ENCODE measurements at regions not wholly inside any gene's neighbourhood (a gene's known extent, or its start where the extent isn't known, plus 50 kb on each side); places are given as distances from the start of the nearest gene placed in this dataset.

DNA sequence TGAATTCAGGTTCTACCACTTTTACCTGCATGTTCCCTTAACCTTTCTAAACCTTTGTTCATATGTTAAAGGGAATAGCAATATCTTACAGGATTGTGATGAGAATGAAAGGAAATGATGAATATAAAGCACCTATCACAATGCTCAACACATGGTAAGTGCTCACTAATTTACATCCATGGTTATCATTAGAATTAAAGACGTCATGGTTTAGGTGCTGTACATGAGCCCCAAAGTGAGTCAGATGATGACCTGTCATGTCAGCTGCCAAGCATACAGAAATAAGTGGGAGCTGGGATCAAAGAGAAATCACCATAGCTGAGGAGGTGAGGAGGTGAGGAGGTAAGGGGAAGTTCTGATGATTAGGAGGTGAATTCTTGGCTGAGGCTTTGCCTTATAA is 135.9 kb upstream of the ATP2B1 start:
- TF ChIP-seq, protein P1, sequence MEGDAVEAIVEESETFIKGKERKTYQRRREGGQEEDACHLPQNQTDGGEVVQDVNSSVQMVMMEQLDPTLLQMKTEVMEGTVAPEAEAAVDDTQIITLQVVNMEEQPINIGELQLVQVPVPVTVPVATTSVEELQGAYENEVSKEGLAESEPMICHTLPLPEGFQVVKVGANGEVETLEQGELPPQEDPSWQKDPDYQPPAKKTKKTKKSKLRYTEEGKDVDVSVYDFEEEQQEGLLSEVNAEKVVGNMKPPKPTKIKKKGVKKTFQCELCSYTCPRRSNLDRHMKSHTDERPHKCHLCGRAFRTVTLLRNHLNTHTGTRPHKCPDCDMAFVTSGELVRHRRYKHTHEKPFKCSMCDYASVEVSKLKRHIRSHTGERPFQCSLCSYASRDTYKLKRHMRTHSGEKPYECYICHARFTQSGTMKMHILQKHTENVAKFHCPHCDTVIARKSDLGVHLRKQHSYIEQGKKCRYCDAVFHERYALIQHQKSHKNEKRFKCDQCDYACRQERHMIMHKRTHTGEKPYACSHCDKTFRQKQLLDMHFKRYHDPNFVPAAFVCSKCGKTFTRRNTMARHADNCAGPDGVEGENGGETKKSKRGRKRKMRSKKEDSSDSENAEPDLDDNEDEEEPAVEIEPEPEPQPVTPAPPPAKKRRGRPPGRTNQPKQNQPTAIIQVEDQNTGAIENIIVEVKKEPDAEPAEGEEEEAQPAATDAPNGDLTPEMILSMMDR (IDR thresholded peaks at IDR 0.05) = no peak
- no peak for TF ChIP-seq POLR2A (IDR thresholded peaks at IDR 0.05)
- 68 to 83% (median 76%) methylated on average over 1 of the region's 1 CpG for WGBS, 4 donors
- Histone ChIP-seq H3K4me1 (peaks cover 0 to 5% (median 0%) of the 10 kb centered on the region in 12 donors), H3K36me3 (no peaks in the 10 kb centered on the region), H3K27ac (no peak overlapping the region), H3K4me3 (no peak overlapping the region), H3K27me3 (peaks cover 0 to 50% (median 0%) of the 10 kb centered on the region in 9 donors), H3K9me3 (no peaks in the 10 kb centered on the region)
- intact Hi-C loops (cut with DNase I) = no loop called here
- ATAC-seq (no peak), DNase-seq (no peak)

DNA sequence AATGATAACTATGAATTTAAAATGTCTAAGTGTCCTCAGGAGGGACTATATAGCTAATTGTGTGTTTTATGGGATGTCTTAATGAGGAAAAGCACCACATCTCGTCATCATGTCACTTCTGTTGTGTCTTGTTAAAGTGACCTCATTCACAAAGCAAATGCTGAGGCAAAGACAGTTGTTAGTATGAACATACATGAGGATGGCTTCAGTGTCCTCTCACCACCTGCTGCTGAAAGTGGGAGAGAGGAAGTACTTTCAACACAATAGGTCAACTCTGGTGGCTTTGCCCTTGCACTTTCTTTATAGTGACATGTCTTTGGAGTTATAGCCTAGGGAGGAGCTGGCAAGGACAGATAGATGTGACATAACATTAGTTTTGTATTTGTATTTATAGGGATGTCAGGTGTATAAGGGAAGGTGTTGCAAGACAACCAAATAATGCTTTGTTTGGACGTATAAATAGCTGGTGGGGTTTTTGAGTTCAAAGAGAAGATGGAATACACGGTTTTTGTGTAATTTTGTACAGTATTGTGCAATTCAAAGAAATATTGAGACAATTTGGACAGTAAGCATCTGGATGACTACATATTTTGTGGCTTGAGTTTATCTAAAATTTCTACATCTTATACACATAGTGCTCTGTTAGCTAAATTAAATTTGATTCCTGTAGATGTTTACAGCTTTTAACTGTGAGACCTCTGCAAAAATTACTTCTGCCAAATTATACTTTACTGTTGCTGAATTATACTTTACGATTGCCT is 131.7 kb upstream of the ATP2B1 start:
- TF ChIP-seq, protein P1 (IDR thresholded peaks at IDR 0.05) = no peak
- no peak for TF ChIP-seq POLR2A (IDR thresholded peaks at IDR 0.05)

DNA sequence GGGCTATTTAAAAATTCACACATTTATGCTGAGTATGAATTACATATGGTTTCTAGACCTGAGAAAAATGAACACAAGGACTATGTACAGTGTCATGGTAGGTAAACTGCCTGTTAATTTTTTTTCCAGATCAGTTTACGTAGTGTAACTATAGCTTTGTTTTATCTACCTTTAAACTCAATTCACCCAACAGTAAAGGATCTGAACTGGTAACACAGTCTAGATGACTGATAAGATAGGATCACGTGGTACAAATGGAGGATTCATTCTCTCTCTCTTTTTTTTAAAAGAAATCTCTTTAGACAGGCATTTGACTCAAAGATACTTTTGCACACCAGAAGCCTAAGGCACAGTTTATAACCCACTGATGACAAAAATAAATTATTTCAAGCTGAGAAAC is 130.8 kb upstream of the ATP2B1 start:
- intact Hi-C loops (cut with DNase I) = no loop called here
- Histone ChIP-seq H3K27me3 (peaks cover 0 to 29% (median 0%) of the 10 kb centered on the region in 9 donors), H3K27ac (no peak overlapping the region), H3K4me3 (no peak overlapping the region), H3K36me3 (no peaks in the 10 kb centered on the region), H3K9me3 (no peaks in the 10 kb centered on the region), H3K4me1 (no peaks in the 10 kb centered on the region)
- no peak for ATAC-seq
- 76 to 82% (median 78%) methylated on average over 2 of the region's 2 CpGs for WGBS, 4 donors
- no peak for TF ChIP-seq POLR2A (IDR thresholded peaks at IDR 0.05)
- TF ChIP-seq, protein P1 (IDR thresholded peaks at IDR 0.05) = no peak
- no peak for DNase-seq

More for the DNA sequence above, 131.7 kb upstream of the ATP2B1 start:
- H3K4me3 ChIP-seq = no peak overlapping the region
- intact Hi-C loops (cut with DNase I) = no loop called here
- H3K9me3 ChIP-seq = no peaks in the 10 kb centered on the region
- H3K36me3 ChIP-seq = no peaks in the 10 kb centered on the region
- no peak for ATAC-seq
- 85 to 89% (median 87%) methylated on average over 4 of the region's 4 CpGs for WGBS, 4 donors
- no peak overlapping the region for H3K27ac ChIP-seq
- no peak for DNase-seq
- peaks cover 0 to 32% (median 0%) of the 10 kb centered on the region in 9 donors for H3K27me3 ChIP-seq
- H3K4me1 ChIP-seq = no peaks in the 10 kb centered on the region

DNA sequence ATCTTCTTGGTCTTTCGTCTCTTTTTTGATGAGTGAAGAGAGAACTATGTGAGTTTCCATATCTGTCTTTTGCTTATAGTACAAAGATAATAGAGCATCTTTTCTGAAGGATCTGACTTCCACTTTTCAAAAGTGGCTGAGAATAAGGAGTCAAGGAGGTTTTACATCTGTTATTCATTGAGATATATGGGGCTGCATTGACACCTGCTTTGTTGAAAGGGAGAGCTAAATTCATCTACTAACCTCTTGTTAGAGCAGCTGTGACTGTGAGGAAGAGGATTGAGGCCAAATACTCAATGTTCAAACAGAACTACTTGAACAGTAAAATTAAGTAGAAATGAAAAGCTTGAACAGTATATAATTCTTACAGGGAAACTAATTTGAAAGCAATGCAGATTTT is 130.2 kb upstream of the ATP2B1 start:
- intact Hi-C loops (cut with DNase I) = no loop called here
- ATAC-seq = no peak
- H3K36me3 ChIP-seq = no peaks in the 10 kb centered on the region
- H3K9me3 ChIP-seq = no peaks in the 10 kb centered on the region
- H3K27me3 ChIP-seq = peaks cover 0 to 23% (median 0%) of the 10 kb centered on the region in 9 donors
- no peak overlapping the region for H3K4me3 ChIP-seq
- no peak for DNase-seq
- TF ChIP-seq, protein P1 (IDR thresholded peaks at IDR 0.05) = no peak
- no peak for TF ChIP-seq POLR2A (IDR thresholded peaks at IDR 0.05)
- no peaks in the 10 kb centered on the region for H3K4me1 ChIP-seq
- no peak overlapping the region for H3K27ac ChIP-seq
- 77 to 87% (median 82%) methylated on average over 1 of the region's 1 CpG for WGBS, 4 donors

Data from heart left ventricle (tissue), 16 donors.